Lung (tissue), 11 donors: ENCODE measurements at regions not wholly inside any gene's neighbourhood (a gene's known extent, or its start where the extent isn't known, plus 50 kb on each side); places are given as distances from the start of the nearest gene placed in this dataset.

Experiments
- ATAC-seq: fragments of 200-7000 bp; cut with Tn5 transposase; one replicate; pipeline ENCODE4 v1.9.1; 2020; ENCODE audit warnings: moderate number of reproducible peaks; ENCODE audit not compliant: insufficient read depth, low FRiP score
- DNase-seq, 3 donors: peaks; one replicate each; pipeline ENCODE4 v3.0.0-alpha.2; 2013 to 2017
- H3K27ac ChIP-seq, 2 donors: one replicate each; pipeline ENCODE4 v1.5.1; 2013; ENCODE audit warnings: mild to moderate bottlenecking in 2 of 2, moderate library complexity in 2 of 2, control low read depth in 1 of 2, inconsistent platforms in 1 of 2, low read depth in 1 of 2, low read length in 1 of 2
- H3K27me3 ChIP-seq, 3 donors: one replicate each; pipeline ENCODE4 v1.5.1; 2013; ENCODE audit warnings: low read length in 2 of 3; ENCODE audit not compliant: control insufficient read depth in 3 of 3, insufficient read depth in 3 of 3
- H3K36me3 ChIP-seq, 4 donors: one replicate each; pipeline ENCODE4 v1.5.1; 2013; ENCODE audit warnings: low read length in 4 of 4, mild to moderate bottlenecking in 1 of 4, moderate library complexity in 1 of 4; ENCODE audit not compliant: control insufficient read depth in 4 of 4, insufficient read depth in 4 of 4
- H3K4me1 ChIP-seq, 5 donors: one replicate each; pipeline ENCODE4 v1.5.1; 2013; ENCODE audit warnings: low read length in 5 of 5, mild to moderate bottlenecking in 2 of 5, moderate library complexity in 1 of 5; ENCODE audit not compliant: control insufficient read depth in 5 of 5, insufficient read depth in 5 of 5
- H3K4me3 ChIP-seq: one replicate; pipeline ENCODE4 v1.5.1; 2013; ENCODE audit warnings: mild to moderate bottlenecking, control low read depth, moderate library complexity
- H3K9ac ChIP-seq, 2 donors: one replicate each; pipeline ENCODE4 v1.5.1; 2013; ENCODE audit warnings: low read length in 2 of 2, control low read depth in 1 of 2; ENCODE audit not compliant: insufficient read depth in 1 of 2
- H3K9me3 ChIP-seq, 4 donors: one replicate each; pipeline ENCODE4 v1.5.1; 2013; ENCODE audit warnings: low read length in 3 of 4, mild to moderate bottlenecking in 1 of 4, moderate library complexity in 1 of 4; ENCODE audit not compliant: control insufficient read depth in 4 of 4, insufficient read depth in 3 of 4
- CTCF ChIP-seq: IDR thresholded peaks from 2 replicates; pipeline ENCODE4 v1.5.1; 2012; ENCODE audit warnings: mild to moderate bottlenecking; ENCODE audit errors: control extremely low read depth, extremely low read depth
- WGBS, 2 donors: extraction: QIAGEN DNeasy Blood & Tissue Kit; methylation state at CpG; one replicate each; pipeline ENCODE4 v1.1.7; 2013; 5-methylcytosine and 5-hydroxymethylcytosine counted together
- donor health status: control.
- donor health status: control.
- donor health status: Bipolar disorder and iron deficiency.
- donor health status: healthy.
- donor health status: DM: yes; HTN: yes; CAD: no.

- WGBS, 2 donors: 38 to 71% methylated on average over 1 of the region's 1 CpG
- no peak for ATAC-seq
- Histone ChIP-seq H3K4me3 (no peak overlapping the region), H3K36me3 (no peaks in the 10 kb centered on the region), H3K27me3 (no peaks in the 10 kb centered on the region), H3K9ac (no peak overlapping the region), H3K4me1 (no peaks in the 10 kb centered on the region), H3K27ac (no peak overlapping the region), H3K9me3 (peaks cover 0 to 4% (median 0%) of the 10 kb centered on the region in 4 donors)
- DNase-seq: no peak
- TF ChIP-seq CTCF: no peak
Measured at GRCh38 chrX:117803463-117803862, 313.1 kb downstream of the KLHL13 start.

GRCh38 chrX:117788339-117788738 is 328.3 kb downstream of the KLHL13 start:
- TF ChIP-seq CTCF: no peak
- no peak overlapping the region for H3K9ac ChIP-seq
- H3K4me1 ChIP-seq: no peaks in the 10 kb centered on the region
- H3K36me3 ChIP-seq: no peaks in the 10 kb centered on the region
- no peaks in the 10 kb centered on the region for H3K9me3 ChIP-seq
- peak in 2 of 3 donors; percentile 3 to 21 for DNase-seq
- no peak for ATAC-seq
- H3K4me3 ChIP-seq: no peak overlapping the region
- WGBS, 2 donors: 49 to 90% methylated on average over 2 of the region's 2 CpGs
- no peaks in the 10 kb centered on the region for H3K27me3 ChIP-seq
- H3K27ac ChIP-seq: no peak overlapping the region

GRCh38 chrX:117771384-117771783 is 345.2 kb downstream of the KLHL13 start:
- DNase-seq: no peak
- Histone ChIP-seq H3K36me3 (no peaks in the 10 kb centered on the region), H3K4me1 (no peaks in the 10 kb centered on the region), H3K27me3 (no peaks in the 10 kb centered on the region), H3K4me3 (no peak overlapping the region), H3K9me3 (no peaks in the 10 kb centered on the region), H3K9ac (no peak overlapping the region), H3K27ac (no peak overlapping the region)
- no peak for TF ChIP-seq CTCF
- ATAC-seq: no peak

GRCh38 chrX:117768861-117769604 is 347.6 kb downstream of the KLHL13 start:
- no peaks in the 10 kb centered on the region for H3K36me3 ChIP-seq
- no peak for TF ChIP-seq CTCF
- no peak overlapping the region for H3K27ac ChIP-seq
- no peak overlapping the region for H3K4me3 ChIP-seq
- H3K9me3 ChIP-seq: no peaks in the 10 kb centered on the region
- no peak overlapping the region for H3K9ac ChIP-seq
- DNase-seq (no peak), ATAC-seq (no peak)
- no peaks in the 10 kb centered on the region for H3K4me1 ChIP-seq
- WGBS, 2 donors: 90 to 98% methylated on average over 17 to 37 of the region's 37 CpGs
- H3K27me3 ChIP-seq: no peaks in the 10 kb centered on the region
